HG03565 (cell line): ENCODE measurements at regions not wholly inside any gene's neighbourhood (a gene's known extent, or its start where the extent isn't known, plus 50 kb on each side); places are given as distances from the start of the nearest gene placed in this dataset.
"Not testable (repeated sequence)": the region's sequence is repeated elsewhere in the genome, so short reads cannot be mapped to it uniquely, and the experiment has no call there.

Experiments
- ATAC-seq: cut with Tn5 transposase; IDR thresholded peaks from one replicate; pipeline ENCODE4 v1.9.1; 2021; ENCODE audit warnings: mild to moderate bottlenecking, moderate library complexity; ENCODE audit not compliant: unreplicated experiment

GRCh38 chr6:132060591-132060990 lies 109.4 kb upstream of the CCN2 start:
- ATAC-seq: no peak

DNA sequence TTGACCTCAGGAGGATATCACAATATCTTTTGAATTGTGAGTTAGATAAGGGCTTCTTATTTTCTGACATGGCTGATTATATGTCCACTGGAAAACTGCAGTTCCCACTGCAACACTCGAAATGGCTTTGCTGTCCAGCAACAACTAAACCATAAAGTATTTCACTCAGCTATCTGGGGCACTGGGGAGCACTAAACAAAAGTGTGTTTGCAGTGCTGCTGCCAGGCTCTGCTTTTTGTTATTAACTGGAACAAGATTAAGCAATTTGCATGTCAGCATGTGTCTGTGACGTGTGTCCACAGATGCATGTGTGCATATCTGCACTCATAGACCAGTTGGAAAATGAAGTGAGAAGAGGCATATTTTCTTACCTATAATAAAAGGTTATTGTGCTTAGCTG lies 107.8 kb upstream of the CCN2 start:
- ATAC-seq: no peak

DNA sequence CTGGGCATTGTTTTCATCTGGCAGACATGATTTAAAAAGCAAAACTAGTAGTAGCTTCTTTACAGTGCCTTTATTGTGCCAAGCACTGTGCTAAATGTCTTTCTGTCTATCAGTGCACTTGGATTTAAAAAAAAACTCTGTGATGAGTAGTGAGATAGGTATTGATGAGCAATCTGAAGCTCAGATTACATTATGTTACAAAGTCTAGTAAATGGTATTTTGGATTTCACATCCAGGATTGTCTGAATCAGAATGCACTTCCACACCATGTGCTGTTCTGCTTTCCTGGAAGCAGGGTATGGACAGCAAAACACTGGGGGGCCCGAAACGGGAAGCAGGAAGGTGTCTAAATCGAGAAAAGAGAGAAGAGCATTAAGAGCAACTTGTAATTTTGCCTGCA lies 103.4 kb upstream of the CCN2 start:
- no peak for ATAC-seq

DNA sequence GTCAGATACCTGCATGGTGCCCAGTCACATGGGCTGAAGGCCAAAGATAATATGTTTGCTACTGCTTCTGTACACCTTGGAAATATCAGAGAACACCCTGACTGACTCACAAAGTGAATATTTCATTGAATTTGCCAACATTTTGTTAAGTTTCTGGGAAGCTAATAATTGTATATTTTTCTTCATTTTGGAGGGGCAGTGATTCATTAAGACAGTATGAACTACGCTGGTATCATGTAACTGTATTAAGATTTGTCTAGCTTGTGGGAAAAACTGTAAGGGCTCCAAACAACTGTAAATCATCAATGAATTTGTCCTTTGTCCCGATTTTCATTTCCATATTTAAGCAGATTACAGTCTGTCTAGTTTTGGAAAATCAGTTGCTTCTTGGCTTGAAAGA lies 102.3 kb upstream of the CCN2 start:
- ATAC-seq: no peak

DNA sequence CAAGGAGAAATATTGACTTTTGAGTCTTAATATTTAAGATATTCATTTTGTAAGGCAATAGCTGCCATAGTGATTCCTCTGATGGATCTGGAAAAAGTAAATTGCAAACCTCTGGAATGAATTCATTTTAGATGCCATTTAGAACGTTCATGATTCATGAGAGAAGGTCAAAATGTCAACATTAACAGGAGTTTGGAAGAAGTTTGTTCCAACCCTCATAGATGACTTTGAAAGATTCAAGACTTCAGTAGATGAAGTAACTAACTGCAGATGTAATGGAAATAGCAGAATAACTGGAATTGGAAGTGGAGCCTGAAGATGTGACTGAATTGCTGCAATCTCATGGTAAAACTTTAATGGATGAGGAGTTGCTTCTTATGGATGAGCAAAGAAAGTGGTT lies 100.9 kb upstream of the CCN2 start:
- no peak for ATAC-seq

- ATAC-seq: no peak
These were observed 94.7 kb upstream of the CCN2 start for GRCh38 chr6:132045877-132046276.

GRCh38 chr6:132043148-132043547 lies 92.0 kb upstream of the CCN2 start:
- no peak for ATAC-seq

GRCh38 chr6:132041706-132042105 lies 90.5 kb upstream of the CCN2 start:
- no peak for ATAC-seq

DNA sequence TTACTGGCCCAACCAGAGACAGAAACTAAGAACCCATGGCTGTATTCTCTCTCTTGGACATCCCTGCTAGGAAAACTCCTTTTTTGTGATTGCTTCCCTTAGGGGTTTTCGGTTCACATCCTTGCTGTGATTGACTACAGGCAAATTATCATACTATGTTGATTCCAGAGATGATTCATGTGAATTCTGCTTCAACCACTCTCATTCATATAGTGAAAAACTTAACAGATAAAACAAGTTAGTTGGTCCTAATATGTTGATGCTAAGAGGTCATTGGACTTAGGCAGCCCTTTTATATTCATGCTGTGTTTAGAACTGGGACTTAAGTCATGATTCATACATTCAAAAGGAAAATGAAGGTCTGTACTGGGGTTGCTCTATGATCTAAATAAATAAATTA lies 76.9 kb upstream of the CCN2 start:
- ATAC-seq: no peak

DNA sequence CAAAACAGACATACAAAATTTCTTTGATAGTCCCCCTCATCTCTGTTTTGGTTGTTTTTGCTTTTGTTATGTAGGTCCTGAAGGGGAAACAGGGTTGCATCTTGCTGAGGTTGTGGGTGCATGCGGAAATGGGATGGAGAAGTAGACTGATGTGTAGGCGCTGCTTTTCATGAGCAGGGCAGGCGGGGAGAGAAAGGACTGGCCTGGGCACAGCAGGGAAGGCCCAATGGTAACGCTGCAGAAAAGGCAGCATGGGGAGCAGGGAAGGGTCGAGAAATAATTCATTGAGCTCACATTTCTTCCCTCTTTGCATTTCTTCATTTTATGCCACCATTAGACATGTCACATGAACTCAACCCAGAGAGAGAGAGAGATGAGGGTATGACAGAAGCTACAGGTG lies 74.3 kb upstream of the CCN2 start:
- no peak for ATAC-seq

GRCh38 chr6:132023490-132023889 lies 72.3 kb upstream of the CCN2 start:
- no peak for ATAC-seq

DNA sequence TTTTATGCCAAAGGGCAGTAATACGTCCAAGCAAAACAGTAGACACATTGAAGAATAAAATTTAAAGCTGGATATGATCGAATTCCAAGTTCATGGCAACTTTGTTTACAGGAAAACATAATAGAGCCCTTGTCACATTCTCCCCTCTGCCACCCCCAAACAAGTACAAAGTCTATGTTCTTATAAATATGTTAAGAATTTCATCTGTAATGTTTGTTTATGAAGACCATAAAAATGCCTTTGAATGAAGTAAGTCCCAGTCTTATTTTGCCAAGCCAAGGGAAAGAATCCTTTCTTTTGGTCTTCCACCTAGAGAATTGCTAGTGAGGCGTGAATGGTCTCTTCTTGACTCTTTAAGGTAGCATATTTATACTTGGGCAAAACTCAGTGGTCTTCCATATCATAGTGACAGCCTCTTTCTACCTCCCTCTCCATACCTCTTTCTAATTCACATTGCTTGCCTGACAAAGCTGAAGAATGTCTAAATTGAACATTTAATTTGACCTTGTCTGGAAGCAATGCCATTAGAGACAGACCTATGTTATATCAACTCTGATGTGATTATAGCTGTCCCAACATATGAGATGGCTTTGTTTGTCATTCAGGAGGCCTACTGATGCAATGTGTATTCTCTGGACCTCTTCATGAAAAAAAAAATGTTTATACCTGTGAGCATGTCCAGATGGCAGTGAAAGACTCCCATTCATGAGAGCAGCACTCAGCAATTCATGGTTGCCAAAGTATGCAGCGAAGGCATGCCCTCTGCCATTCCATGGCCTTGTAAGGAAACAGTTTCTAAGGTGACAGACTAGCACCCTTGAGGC lies 70.6 kb upstream of the CCN2 start:
- no peak for ATAC-seq

GRCh38 chr6:132020918-132021317 lies 69.7 kb upstream of the CCN2 start:
- ATAC-seq: not testable (repeated sequence)

DNA sequence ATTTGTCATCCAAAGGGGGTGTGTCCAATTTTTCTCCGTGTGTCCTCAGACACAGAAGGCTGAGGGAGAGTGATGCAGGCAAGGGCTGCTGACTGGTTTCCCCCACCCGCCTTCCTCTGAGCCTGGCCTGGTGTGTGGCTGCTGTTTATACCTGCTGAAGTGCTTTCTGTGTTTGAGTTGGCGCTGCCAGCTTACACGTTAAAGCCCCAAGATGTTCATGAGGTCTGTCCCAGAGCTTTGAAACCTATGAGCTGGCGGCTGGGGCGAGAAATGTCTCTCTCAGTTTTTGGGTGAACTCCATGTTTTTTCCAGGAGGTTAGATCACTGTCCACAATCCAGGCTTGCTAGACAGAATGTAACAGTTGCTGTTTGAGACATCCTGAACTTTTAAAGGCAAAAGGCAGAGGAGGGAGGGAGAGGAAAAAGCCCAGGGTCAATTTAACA lies 69.0 kb upstream of the CCN2 start:
- ATAC-seq: no peak

DNA sequence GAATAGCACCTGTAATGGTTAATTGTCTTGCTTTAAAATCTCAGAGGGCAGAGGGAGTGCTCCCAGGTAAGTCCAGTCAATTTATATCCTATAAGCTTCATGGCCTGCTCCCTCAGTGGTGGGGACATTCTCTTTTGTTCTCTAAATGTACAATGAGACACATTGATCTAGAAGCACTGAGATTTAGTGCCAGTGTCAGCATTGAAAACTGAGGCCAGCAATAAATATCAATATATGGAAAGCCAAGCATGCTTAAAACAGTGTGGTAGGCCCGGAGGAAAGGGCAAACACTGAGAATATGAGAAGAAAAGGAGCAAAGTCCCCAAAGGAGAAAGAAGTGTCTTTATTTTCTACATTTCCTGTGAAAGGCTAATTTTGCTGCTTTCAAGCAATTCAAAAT lies 68.4 kb upstream of the CCN2 start:
- ATAC-seq: no peak

GRCh38 chr6:132017942-132018341 lies 66.8 kb upstream of the CCN2 start:
- no peak for ATAC-seq

GRCh38 chr6:132016396-132016795 lies 65.2 kb upstream of the CCN2 start:
- no peak for ATAC-seq

GRCh38 chr6:132011582-132011981 lies 60.4 kb upstream of the CCN2 start:
- ATAC-seq: no peak

DNA sequence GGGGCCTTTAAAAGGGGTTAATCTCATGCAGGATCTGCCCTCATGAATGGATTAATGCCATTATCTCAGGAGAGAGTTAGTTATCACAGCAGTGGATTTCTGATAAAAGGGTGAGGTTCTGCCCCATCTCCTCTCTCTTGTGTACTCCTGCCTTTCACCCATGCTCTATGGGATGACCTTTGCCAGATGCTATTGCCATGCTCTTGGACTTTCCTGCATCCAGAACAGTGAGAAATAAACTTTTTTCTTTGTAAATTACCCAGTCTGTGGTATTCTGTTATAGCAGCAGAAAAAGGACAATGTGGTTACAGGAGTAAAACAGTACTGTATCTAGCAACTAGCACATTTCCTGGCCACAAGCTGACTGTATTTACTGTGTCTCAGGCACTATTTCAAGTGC lies 58.0 kb upstream of the CCN2 start:
- ATAC-seq: no peak

DNA sequence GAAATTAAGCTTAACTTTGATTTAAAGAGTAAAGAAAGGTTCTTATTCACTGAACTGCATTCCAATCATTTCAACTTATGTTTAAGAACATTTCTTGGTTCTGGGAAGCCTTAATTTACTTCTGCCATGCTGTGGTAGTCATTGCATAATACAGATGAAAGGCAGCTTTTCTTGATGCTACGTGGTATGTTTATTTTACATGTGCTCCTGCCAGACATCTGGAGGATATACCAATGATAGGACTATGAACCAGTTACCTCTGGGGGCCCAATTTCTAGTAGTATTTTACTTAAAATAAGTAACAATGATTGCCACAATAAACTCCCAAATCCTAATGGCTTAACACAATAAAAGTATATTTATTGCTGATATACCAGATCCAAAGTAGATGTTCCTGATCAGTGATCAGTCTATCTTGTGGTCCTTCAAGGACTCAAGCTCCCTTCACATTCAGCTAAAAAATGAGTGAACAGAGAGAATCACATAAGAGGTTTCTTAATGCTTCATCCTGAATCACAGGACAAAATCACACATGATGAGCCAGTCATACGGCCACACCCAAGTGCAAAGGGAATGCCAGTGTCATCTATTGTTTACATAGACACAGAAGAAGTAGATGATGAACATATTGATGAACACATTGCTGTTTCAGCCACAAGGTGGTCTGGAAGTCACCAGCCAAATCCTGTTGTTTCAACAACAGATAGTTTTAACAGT lies 56.5 kb upstream of the CCN2 start:
- no peak for ATAC-seq

DNA sequence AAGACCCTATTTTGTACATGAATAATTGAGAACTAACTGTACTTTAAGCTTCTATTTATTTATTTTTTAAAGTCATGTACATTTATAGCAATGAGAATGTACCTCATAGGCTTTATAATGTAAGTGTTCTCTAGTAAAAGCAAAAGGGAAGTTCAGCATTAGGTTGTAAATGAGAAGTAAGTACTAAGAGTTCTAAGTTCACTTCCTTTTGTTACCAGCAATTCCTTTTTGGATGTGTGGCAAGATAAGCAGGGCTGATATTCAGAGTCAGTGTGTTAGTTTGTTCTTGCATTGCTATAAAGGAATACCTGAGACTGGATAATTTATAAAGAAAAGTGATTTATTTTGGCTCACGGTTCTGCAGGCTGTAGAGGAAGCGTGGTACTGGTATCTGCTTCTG lies 54.0 kb upstream of the CCN2 start:
- no peak for ATAC-seq

DNA sequence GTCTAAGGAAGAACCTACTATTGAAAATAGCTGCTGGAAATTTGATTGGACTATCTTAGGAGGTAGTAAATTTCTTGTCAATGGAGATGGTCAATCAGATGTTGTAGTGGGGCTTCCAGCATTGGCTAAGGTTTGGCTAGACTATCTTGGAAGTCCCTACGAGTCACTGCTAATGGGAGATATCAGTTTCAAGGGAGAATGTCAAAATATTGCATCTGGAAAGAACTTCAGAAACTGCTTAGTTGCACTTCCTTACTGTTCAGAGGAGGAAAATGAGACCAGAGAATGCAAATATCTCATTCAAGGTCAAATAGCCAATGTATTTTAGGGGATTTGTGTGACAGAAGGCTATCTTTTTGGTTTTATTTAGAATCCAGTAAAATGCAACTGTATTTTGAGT lies 53.5 kb upstream of the CCN2 start:
- no peak for ATAC-seq
